Lung microvascular endothelial cell (primary cell): ENCODE measurements at regions not wholly inside any gene's neighbourhood (a gene's known extent, or its start where the extent isn't known, plus 50 kb on each side); places are given as distances from the start of the nearest gene placed in this dataset.

ENCODE experiments used
- DNase-seq, 2 donors: peaks; one replicate each; pipeline versions ENCODE4 v3.0.0 to v3.0.0-alpha.2; 2010; ENCODE audit warnings: low read depth in 2 of 2

- no peak for DNase-seq
Measured at GRCh38 chr5:88544136-88544645, 275.5 kb upstream of the TMEM161B start.

- no peak for DNase-seq
Measured at GRCh38 chr5:88542786-88543185, 274.1 kb upstream of the TMEM161B start.

GRCh38 chr5:88540471-88541115 is 271.9 kb upstream of the TMEM161B start:
- no peak for DNase-seq

GRCh38 chr5:88539693-88540365 is 271.2 kb upstream of the TMEM161B start:
- DNase-seq = no peak

- no peak for DNase-seq
Measured at GRCh38 chr5:88539026-88539425, 270.4 kb upstream of the TMEM161B start.

- DNase-seq = no peak
Measured at GRCh38 chr5:88536146-88536545, 267.5 kb upstream of the TMEM161B start.

GRCh38 chr5:88524941-88525340 is 256.3 kb upstream of the TMEM161B start:
- no peak for DNase-seq

GRCh38 chr5:88519066-88519465 is 250.4 kb upstream of the TMEM161B start:
- DNase-seq = no peak

GRCh38 chr5:88518131-88519016 is 249.7 kb upstream of the TMEM161B start:
- DNase-seq = no peak

- DNase-seq = no peak
Measured at GRCh38 chr5:88515881-88516819, 247.5 kb upstream of the TMEM161B start.

GRCh38 chr5:88515068-88515467 is 246.4 kb upstream of the TMEM161B start:
- DNase-seq = no peak

GRCh38 chr5:88509403-88509802 is 240.8 kb upstream of the TMEM161B start:
- DNase-seq = no peak

GRCh38 chr5:88507261-88507660 is 238.6 kb upstream of the TMEM161B start:
- no peak for DNase-seq

GRCh38 chr5:88503406-88503805 is 234.8 kb upstream of the TMEM161B start:
- no peak for DNase-seq

- DNase-seq = peak in 1 of 2 donors; percentile 9
Measured at GRCh38 chr5:88503041-88503345, 234.3 kb upstream of the TMEM161B start.

GRCh38 chr5:88502179-88503040 is 233.8 kb upstream of the TMEM161B start:
- peak; percentile 14 to 44 for DNase-seq

- DNase-seq = no peak
Measured at GRCh38 chr5:88495810-88496209, 227.2 kb upstream of the TMEM161B start.

GRCh38 chr5:88490874-88491273 is 222.2 kb upstream of the TMEM161B start:
- no peak for DNase-seq

- no peak for DNase-seq
Measured at GRCh38 chr5:88489364-88489763, 220.7 kb upstream of the TMEM161B start.

- DNase-seq = no peak
Measured at GRCh38 chr5:88488561-88488960, 219.9 kb upstream of the TMEM161B start.
